Suprapubic skin (tissue), 4 donors: ENCODE measurements at regions not wholly inside any gene's neighbourhood (a gene's known extent, or its start where the extent isn't known, plus 50 kb on each side); places are given as distances from the start of the nearest gene placed in this dataset.

Experiments used
- DNase-seq, 2 donors: peaks; one replicate each; pipeline ENCODE4 v3.0.0-alpha.2; 2019; ENCODE audit warnings: low spot score in 2 of 2
- H3K27ac ChIP-seq: fragments of 200-600 bp; sonication (generic); one replicate; pipeline ENCODE4 v1.5.1; 2019
- H3K27me3 ChIP-seq: fragments of 200-600 bp; sonication (generic); one replicate; pipeline ENCODE4 v1.5.1; 2019
- H3K36me3 ChIP-seq: fragments of 200-600 bp; sonication (generic); one replicate; pipeline ENCODE4 v1.5.1; 2019
- H3K4me1 ChIP-seq: fragments of 200-600 bp; sonication (generic); one replicate; pipeline ENCODE4 v1.5.1; 2019
- H3K4me3 ChIP-seq: fragments of 200-600 bp; sonication (generic); one replicate; pipeline ENCODE4 v1.5.1; 2019; ENCODE audit warnings: mild to moderate bottlenecking
- H3K9me3 ChIP-seq: fragments of 200-600 bp; sonication (generic); one replicate; pipeline ENCODE4 v1.5.1; 2019
- CTCF ChIP-seq, 2 donors: fragments of 200-600 bp in 1 of 2; fragments of 450-650 bp in 1 of 2; sonication (generic) in 1 of 2; IDR thresholded peaks; one replicate each; pipeline ENCODE4 v1.5.1; 2016 to 2019; ENCODE audit warnings: antibody characterized with exemption in 2 of 2, mild to moderate bottlenecking in 1 of 2, moderate library complexity in 1 of 2
- EP300 ChIP-seq: sonication (generic); formaldehyde crosslinking; IDR thresholded peaks from one replicate; pipeline ENCODE4 v1.6.1; 2017; ENCODE audit warnings: antibody characterized with exemption
- POLR2A ChIP-seq, 2 donors: fragments of 450-650 bp; IDR thresholded peaks; one replicate each; pipeline ENCODE4 v1.6.1; 2017; ENCODE audit warnings: antibody characterized with exemption in 2 of 2, mild to moderate bottlenecking in 2 of 2, moderate library complexity in 2 of 2
- POLR2AphosphoS5 ChIP-seq, 3 donors: sonication (generic); formaldehyde crosslinking; IDR thresholded peaks; one replicate each; pipeline ENCODE4 v1.6.1; 2017; ENCODE audit warnings: antibody characterized with exemption in 3 of 3
- WGBS: methylation state at CpG from one replicate; pipeline ENCODE4 v1.1.5; 2018; 5-methylcytosine and 5-hydroxymethylcytosine counted together

- Histone ChIP-seq H3K27me3 (no peaks in the 10 kb centered on the region), H3K4me3 (no peak overlapping the region), H3K9me3 (no peaks in the 10 kb centered on the region), H3K4me1 (no peaks in the 10 kb centered on the region), H3K36me3 (no peaks in the 10 kb centered on the region), H3K27ac (no peak overlapping the region)
- no peak for TF ChIP-seq CTCF (IDR thresholded peaks at IDR 0.05)
- no peak for TF ChIP-seq POLR2AphosphoS5 (IDR thresholded peaks at IDR 0.05)
- no peak for TF ChIP-seq EP300
- no peak for TF ChIP-seq POLR2A (IDR thresholded peaks at IDR 0.05)
- no peak for DNase-seq
- WGBS = 82% methylated on average over 8 of the region's 8 CpGs
Observed at GRCh38 chr7:145347271-145347670, 511.4 kb upstream of the TPK1 start.

- Histone ChIP-seq H3K27me3 (no peaks in the 10 kb centered on the region), H3K36me3 (no peaks in the 10 kb centered on the region), H3K27ac (no peak overlapping the region), H3K9me3 (peaks cover 4% of the 10 kb centered on the region), H3K4me1 (no peaks in the 10 kb centered on the region), H3K4me3 (no peak overlapping the region)
- DNase-seq = no peak
- TF ChIP-seq EP300 = no peak
- TF ChIP-seq POLR2A (IDR thresholded peaks at IDR 0.05) = no peak
- TF ChIP-seq CTCF (IDR thresholded peaks at IDR 0.05) = no peak
- no peak for TF ChIP-seq POLR2AphosphoS5 (IDR thresholded peaks at IDR 0.05)
- 50% methylated on average over 2 of the region's 2 CpGs for WGBS
Observed at GRCh38 chr7:145339319-145339718, 503.5 kb upstream of the TPK1 start.

GRCh38 chr7:145331522-145331921 lies 495.7 kb upstream of the TPK1 start:
- Histone ChIP-seq H3K27me3 (no peaks in the 10 kb centered on the region), H3K4me3 (no peak overlapping the region), H3K4me1 (no peaks in the 10 kb centered on the region), H3K9me3 (peaks cover 8% of the 10 kb centered on the region), H3K27ac (no peak overlapping the region), H3K36me3 (no peaks in the 10 kb centered on the region)
- TF ChIP-seq EP300 (no peak), POLR2A (IDR thresholded peaks at IDR 0.05) (no peak), POLR2AphosphoS5 (IDR thresholded peaks at IDR 0.05) (no peak), CTCF (IDR thresholded peaks at IDR 0.05) (no peak)
- 71% methylated on average over 7 of the region's 7 CpGs for WGBS
- no peak for DNase-seq

GRCh38 chr7:145331076-145331475 lies 495.2 kb upstream of the TPK1 start:
- TF ChIP-seq CTCF (IDR thresholded peaks at IDR 0.05) = no peak
- TF ChIP-seq POLR2AphosphoS5 (IDR thresholded peaks at IDR 0.05) = no peak
- no peak for TF ChIP-seq POLR2A (IDR thresholded peaks at IDR 0.05)
- no peak for TF ChIP-seq EP300
- DNase-seq = no peak
- H3K27me3 ChIP-seq = no peaks in the 10 kb centered on the region
- H3K36me3 ChIP-seq = no peaks in the 10 kb centered on the region
- peaks cover 8% of the 10 kb centered on the region for H3K9me3 ChIP-seq
- no peaks in the 10 kb centered on the region for H3K4me1 ChIP-seq
- WGBS = 67% methylated on average over 2 of the region's 2 CpGs
- no peak overlapping the region for H3K4me3 ChIP-seq
- no peak overlapping the region for H3K27ac ChIP-seq

GRCh38 chr7:145327646-145328045 lies 491.8 kb upstream of the TPK1 start:
- H3K36me3 ChIP-seq = no peaks in the 10 kb centered on the region
- no peaks in the 10 kb centered on the region for H3K4me1 ChIP-seq
- no peak overlapping the region for H3K27ac ChIP-seq
- DNase-seq = no peak
- H3K27me3 ChIP-seq = no peaks in the 10 kb centered on the region
- no peak overlapping the region for H3K4me3 ChIP-seq
- H3K9me3 ChIP-seq = peaks cover 4% of the 10 kb centered on the region
- TF ChIP-seq EP300 (no peak), CTCF (IDR thresholded peaks at IDR 0.05) (no peak), POLR2AphosphoS5 (IDR thresholded peaks at IDR 0.05) (no peak), POLR2A (IDR thresholded peaks at IDR 0.05) (no peak)
- WGBS = 81% methylated on average over 1 of the region's 1 CpG
